Choroid plexus epithelial cell (primary cell): ENCODE measurements at regions not wholly inside any gene's neighbourhood (a gene's known extent, or its start where the extent isn't known, plus 50 kb on each side); places are given as distances from the start of the nearest gene placed in this dataset.
"Not testable (repeated sequence)": the region's sequence is repeated elsewhere in the genome, so short reads cannot be mapped to it uniquely, and the experiment has no call there.

ENCODE experiments used
- DNase-seq: peaks from one replicate; pipeline ENCODE4 v3.0.0-alpha.2; 2010; ENCODE audit warnings: low read depth
- H3K4me3 ChIP-seq: 2 replicates; pipeline ENCODE4 v1.5.1; 2011; ENCODE audit warnings: low read depth, mild to moderate bottlenecking, control low read depth, low read length, moderate library complexity
- TF ChIP-seq, protein P1 (sequence below): conservative IDR thresholded peaks from 2 replicates; pipeline ENCODE4 v1.5.1; 2011; ENCODE audit warnings: low read depth, mild to moderate bottlenecking, control low read depth, inconsistent platforms, low read length, moderate library complexity

DNA sequence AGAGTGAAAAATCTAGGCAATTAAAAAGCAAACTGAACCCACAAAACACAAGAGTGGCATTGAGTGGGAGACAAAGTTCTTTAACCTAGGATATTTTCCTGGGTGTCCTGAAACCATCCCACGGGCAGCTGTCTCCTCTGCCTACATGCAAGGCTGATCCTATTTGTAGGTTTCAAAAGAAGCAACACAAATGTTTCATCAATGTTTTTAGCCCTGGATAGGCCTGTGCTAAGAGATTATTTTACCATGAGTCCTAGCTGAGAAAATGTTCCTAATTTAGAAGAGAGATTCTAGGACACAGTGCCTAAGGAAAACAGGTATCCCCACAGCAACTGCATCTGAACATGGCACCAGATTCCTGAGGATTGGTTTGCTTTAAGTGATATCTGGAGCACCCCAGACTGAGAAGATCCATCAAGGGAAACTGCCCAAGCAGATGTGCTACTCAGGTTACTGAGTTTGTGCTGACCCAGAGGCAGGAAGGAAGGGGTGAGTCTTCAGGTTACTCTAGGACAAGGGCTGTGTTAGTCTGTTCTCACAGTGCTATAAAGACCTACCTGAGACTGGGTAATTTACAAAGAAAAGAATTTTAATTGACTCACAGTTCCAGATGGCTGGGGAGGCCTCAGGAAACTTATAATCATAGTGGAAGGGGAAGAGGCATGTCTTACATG lies 111.6 kb upstream of the UST start:
- H3K4me3 ChIP-seq, result no peak overlapping the region
- no peak for DNase-seq
- TF ChIP-seq, protein P1, sequence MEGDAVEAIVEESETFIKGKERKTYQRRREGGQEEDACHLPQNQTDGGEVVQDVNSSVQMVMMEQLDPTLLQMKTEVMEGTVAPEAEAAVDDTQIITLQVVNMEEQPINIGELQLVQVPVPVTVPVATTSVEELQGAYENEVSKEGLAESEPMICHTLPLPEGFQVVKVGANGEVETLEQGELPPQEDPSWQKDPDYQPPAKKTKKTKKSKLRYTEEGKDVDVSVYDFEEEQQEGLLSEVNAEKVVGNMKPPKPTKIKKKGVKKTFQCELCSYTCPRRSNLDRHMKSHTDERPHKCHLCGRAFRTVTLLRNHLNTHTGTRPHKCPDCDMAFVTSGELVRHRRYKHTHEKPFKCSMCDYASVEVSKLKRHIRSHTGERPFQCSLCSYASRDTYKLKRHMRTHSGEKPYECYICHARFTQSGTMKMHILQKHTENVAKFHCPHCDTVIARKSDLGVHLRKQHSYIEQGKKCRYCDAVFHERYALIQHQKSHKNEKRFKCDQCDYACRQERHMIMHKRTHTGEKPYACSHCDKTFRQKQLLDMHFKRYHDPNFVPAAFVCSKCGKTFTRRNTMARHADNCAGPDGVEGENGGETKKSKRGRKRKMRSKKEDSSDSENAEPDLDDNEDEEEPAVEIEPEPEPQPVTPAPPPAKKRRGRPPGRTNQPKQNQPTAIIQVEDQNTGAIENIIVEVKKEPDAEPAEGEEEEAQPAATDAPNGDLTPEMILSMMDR, result no peak

DNA sequence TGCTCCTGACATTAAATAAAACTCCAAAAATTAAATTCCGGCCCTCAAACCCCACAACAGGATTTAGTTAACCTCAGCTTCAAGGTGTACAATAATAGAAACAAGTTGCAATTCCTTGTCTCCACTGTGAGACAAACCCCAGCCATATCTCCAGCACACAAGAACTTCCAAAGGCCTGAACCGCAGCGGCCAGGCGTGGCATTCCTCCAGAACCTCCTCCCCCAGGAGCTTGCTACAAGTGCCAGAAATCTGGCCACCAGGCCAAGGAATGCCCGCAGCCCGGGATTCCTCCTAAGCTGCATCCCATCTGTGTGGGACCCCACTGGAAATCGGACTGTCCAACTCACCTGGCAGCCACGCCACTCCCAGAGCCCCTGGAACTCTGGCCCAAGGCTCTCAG lies 105.0 kb upstream of the UST start:
- not testable (repeated sequence) for H3K4me3 ChIP-seq, DNase-seq

DNA sequence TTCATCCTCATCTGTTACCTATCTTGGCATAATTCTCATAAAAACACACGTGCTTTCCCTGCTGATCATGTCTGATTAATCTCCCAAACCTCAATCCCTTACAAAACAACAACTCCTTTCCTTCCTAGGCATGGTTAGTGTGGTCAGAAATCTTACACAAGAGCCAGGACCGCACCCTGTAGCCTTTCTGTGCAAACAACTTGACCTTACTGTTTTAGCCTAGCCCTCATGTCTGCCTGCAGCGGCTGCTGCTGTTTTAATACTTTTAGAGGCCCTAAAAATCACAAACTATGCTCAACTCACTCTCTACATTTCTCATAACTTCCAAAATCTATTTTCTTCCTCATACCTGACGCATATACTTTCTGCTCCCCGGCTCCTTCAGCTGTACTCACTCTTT lies 103.6 kb upstream of the UST start:
- H3K4me3 ChIP-seq, DNase-seq: not testable (repeated sequence)

DNA sequence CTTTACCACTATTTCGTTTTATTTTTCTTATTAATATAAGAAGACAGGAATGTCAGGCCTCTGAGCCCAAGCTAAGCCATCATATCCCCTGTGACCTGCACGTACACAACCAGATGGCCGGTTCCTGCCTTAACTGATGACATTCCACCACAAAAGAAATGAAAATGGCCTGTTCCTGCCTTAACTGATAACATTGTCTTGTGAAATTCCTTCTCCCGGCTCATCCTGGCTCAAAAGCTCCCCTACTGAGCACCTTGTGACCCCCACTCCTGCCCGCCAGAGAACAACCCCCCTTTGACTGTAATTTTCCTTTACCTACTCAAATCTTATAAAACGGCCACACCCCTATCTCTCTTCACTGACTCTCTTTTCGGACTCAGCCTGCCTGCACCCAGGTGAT lies 101.8 kb upstream of the UST start:
- H3K4me3 ChIP-seq, DNase-seq: not testable (repeated sequence)

DNA sequence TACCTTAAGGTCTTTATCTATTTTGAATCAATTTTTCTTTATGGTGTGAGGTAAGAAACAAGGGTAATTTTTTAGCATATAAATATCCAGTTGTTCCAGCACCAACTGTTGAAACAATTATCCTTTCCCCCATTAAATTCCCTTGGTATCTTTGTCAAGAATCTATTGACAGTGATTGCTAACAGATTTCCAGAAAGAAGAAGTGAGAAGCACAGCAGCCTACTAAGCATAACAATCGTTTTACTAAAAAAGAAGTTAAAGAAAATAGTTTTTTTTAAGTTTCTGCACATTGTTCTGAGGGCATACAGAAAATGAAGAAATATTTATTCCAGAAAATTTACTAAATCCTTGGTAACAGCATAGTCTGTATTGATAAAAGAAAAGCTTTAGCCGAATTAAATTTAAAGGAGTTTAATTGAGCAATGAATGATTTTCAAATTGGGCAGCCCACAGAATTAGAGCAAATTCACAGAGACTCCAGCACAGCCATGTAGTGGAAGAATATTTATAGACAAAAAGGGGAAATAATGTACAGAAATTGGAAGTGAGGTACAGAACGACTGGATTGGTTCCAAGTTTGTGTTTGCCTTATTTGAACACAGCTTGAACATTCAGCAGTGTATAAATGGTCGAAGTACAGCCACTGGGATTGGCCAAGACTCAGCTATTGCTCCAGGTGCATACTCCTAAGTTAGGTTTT lies 97.9 kb upstream of the UST start:
- no peak overlapping the region for H3K4me3 ChIP-seq
- TF ChIP-seq, protein P1, result no peak
- no peak for DNase-seq

DNA sequence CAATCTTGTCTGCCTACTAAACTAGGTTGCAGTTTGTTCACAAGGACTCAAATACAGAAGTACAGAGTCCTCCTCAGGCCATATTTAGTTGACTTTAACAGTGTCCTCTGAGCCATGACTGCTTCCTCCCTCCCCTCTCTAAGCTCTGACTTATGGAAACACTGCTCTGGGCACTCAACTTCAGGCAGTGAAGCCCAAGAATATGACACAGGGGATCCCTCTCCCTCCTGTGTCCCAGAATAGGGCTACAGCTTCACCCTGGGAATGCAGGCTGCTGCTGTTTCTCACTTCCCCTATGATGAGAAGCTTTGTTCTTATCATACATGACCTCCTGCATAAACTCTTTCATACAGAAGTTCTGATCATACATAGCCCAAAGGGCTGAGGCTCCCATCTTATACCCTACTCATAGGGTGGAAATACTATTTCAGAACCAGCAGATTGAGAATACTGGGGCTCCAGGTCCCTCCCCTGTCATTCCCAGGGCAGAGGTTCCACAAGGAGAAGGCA lies 97.3 kb upstream of the UST start:
- no peak for DNase-seq
- H3K4me3 ChIP-seq, result no peak overlapping the region
- TF ChIP-seq, protein P1, result no peak

DNA sequence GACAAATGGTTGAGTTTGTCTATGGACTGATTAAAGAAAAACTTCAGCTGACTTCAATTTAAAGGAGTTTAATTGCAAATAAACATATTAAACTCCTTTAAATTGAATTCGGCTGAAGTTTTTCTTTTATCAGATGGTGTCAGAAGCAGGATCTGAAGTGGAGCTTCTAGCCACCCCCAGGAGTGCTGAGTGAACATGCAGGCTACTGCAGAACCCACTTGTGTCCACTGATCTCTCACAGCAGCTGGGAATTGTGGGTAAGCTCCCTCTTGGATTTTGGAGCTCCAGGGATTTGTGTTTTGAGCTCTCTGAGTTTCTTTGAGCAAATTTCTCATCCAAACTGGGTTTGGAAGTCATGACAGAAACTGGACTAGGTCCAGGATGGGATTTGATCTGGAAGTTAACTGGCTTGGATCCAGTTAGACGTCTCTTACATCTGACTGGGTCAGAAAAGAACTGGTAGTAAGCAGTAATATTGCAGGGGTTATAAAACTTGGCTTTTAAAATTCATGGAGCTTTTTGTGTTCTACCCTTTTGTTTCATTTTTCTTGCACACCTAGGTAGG lies 95.8 kb upstream of the UST start:
- TF ChIP-seq, protein P1, result no peak
- no peak overlapping the region for H3K4me3 ChIP-seq
- DNase-seq, result no peak

DNA sequence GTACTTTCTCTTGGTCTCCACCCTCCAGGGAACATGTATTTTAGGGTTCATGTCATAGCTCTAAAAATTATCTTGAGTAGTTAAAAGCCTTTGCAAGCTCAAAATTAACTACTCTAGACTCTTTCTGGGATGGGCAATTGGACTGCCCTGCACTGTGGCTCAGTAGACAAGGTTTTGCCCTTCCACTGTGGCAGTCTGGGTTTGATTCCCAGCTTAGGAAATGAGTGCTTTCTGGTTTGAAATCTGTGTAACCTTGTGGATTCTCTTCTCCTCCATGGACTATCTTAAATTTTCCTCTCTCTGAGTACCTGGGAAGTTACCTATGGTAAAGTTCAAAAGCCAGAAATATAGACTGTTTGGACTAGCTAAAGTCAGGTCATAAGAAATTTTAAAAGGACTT lies 94.6 kb upstream of the UST start:
- no peak overlapping the region for H3K4me3 ChIP-seq
- TF ChIP-seq, protein P1, result no peak
- no peak for DNase-seq
